BE2C (cell line): ENCODE measurements at regions not wholly inside any gene's neighbourhood (a gene's known extent, or its start where the extent isn't known, plus 50 kb on each side); places are given as distances from the start of the nearest gene placed in this dataset.

Source experiments
- DNase-seq: peaks from one replicate; pipeline ENCODE4 v3.0.0-alpha.2; 2020
- H3K27me3 ChIP-seq: fragments of 250-450 bp; sonication (Bioruptor Pico); 2 replicates; pipeline ENCODE4 v1.5.1; 2020; ENCODE audit warnings: mild to moderate bottlenecking
- H3K36me3 ChIP-seq: fragments of 250-450 bp; sonication (Bioruptor Pico); 2 replicates; pipeline ENCODE4 v1.5.1; 2020; ENCODE audit warnings: mild to moderate bottlenecking
- H3K4me1 ChIP-seq: fragments of 250-450 bp; sonication (Bioruptor Pico); 2 replicates; pipeline ENCODE4 v1.5.1; 2020
- H3K4me3 ChIP-seq: 2 replicates; pipeline ENCODE4 v1.5.1; 2011; ENCODE audit warnings: low read depth, low read length
- H3K9me3 ChIP-seq: fragments of 250-450 bp; sonication (Bioruptor Pico); 2 replicates; pipeline ENCODE4 v1.5.1; 2020
- CTCF ChIP-seq: IDR thresholded peaks from 2 replicates; pipeline ENCODE4 v1.5.1; 2012; ENCODE audit warnings: mild to moderate bottlenecking, low read depth, low read length

- TF ChIP-seq CTCF, result no peak
- Histone ChIP-seq H3K27me3 (no peaks in the 10 kb centered on the region), H3K4me1 (no peaks in the 10 kb centered on the region), H3K36me3 (no peaks in the 10 kb centered on the region), H3K9me3 (no peaks in the 10 kb centered on the region), H3K4me3 (no peak overlapping the region)
- DNase-seq, result peak; percentile 39
These were observed 59.5 kb downstream of the PLEKHG1 start for GRCh38 chr6:150659046-150659763.

- no peak overlapping the region for H3K4me3 ChIP-seq
- H3K4me1 ChIP-seq, result no peaks in the 10 kb centered on the region
- no peak for DNase-seq
- no peaks in the 10 kb centered on the region for H3K9me3 ChIP-seq
- no peaks in the 10 kb centered on the region for H3K36me3 ChIP-seq
- no peaks in the 10 kb centered on the region; the same call in 1 of the 2 replicates for H3K27me3 ChIP-seq
- no peak for TF ChIP-seq CTCF
These were observed 61.7 kb downstream of the PLEKHG1 start for GRCh38 chr6:150661216-150662007.

GRCh38 chr6:150662814-150663213 is 63.1 kb downstream of the PLEKHG1 start:
- no peak for DNase-seq
- TF ChIP-seq CTCF, result no peak
- no peak overlapping the region for H3K4me3 ChIP-seq
- no peaks in the 10 kb centered on the region for H3K4me1 ChIP-seq
- no peaks in the 10 kb centered on the region for H3K9me3 ChIP-seq
- no peaks in the 10 kb centered on the region; the same call in 1 of the 2 replicates for H3K27me3 ChIP-seq
- no peaks in the 10 kb centered on the region for H3K36me3 ChIP-seq

- DNase-seq, result no peak
- H3K9me3 ChIP-seq, result no peaks in the 10 kb centered on the region
- no peak overlapping the region for H3K4me3 ChIP-seq
- no peaks in the 10 kb centered on the region for H3K4me1 ChIP-seq
- no peaks in the 10 kb centered on the region; the same call in 1 of the 2 replicates for H3K27me3 ChIP-seq
- no peaks in the 10 kb centered on the region for H3K36me3 ChIP-seq
- TF ChIP-seq CTCF, result no peak
These were observed 64.4 kb downstream of the PLEKHG1 start for GRCh38 chr6:150664091-150664490.

- no peak overlapping the region for H3K4me3 ChIP-seq
- H3K27me3 ChIP-seq, result no peaks in the 10 kb centered on the region; the same call in 1 of the 2 replicates
- no peaks in the 10 kb centered on the region for H3K4me1 ChIP-seq
- DNase-seq, result no peak
- no peaks in the 10 kb centered on the region for H3K36me3 ChIP-seq
- H3K9me3 ChIP-seq, result no peaks in the 10 kb centered on the region
- no peak for TF ChIP-seq CTCF
These were observed 66.4 kb downstream of the PLEKHG1 start for GRCh38 chr6:150666071-150666470.

GRCh38 chr6:150667359-150667758 is 67.7 kb downstream of the PLEKHG1 start:
- Histone ChIP-seq H3K36me3 (no peaks in the 10 kb centered on the region), H3K4me1 (no peaks in the 10 kb centered on the region), H3K27me3 (no peaks in the 10 kb centered on the region; the same call in 1 of the 2 replicates), H3K4me3 (no peak overlapping the region), H3K9me3 (no peaks in the 10 kb centered on the region)
- no peak for DNase-seq
- no peak for TF ChIP-seq CTCF
